ENCODE measurements at regions not wholly inside any gene's neighbourhood (a gene's known extent, or its start where the extent isn't known, plus 50 kb on each side); places are given as distances from the start of the nearest gene placed in this dataset.

- TF ChIP-seq USF1 (IDR thresholded peaks at IDR 0.05): no peak
- TF ChIP-seq RAD21 (IDR thresholded peaks at IDR 0.05; ENCODE audit: low read depth): no peak
- no peak for TF ChIP-seq ZBTB7A (IDR thresholded peaks at IDR 0.05; ENCODE audit: low read depth)
Measured at GRCh38 chr1:43038232-43038935, 79.7 kb upstream of the SLC2A1 start.

- no peak for TF ChIP-seq TEAD4 (IDR thresholded peaks at IDR 0.05)
- TF ChIP-seq CEBPB (IDR thresholded peaks at IDR 0.05): no peak
- TF ChIP-seq EGR1 (IDR thresholded peaks at IDR 0.05): no peak
- TF ChIP-seq USF1 (IDR thresholded peaks at IDR 0.05): no peak
Measured at GRCh38 chr1:43037466-43037865, 78.8 kb upstream of the SLC2A1 start.

DNA sequence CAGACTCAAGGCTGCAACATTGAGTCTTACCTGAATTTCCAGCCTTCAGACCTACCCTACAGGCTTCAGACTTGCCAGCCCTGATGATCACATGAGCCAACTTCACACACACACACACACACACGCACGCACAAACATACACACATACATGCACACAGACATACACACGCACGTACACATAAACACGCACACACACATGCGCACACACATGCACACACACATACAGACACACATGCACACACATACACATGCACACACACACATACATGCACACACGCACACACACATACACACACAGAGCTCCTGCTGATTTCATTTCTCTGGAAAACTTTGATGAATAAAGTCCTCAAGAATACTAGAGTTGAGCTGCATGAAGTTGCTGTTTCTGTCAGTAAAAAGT is 78.3 kb upstream of the SLC2A1 start:
- no peak for TF ChIP-seq FOXM1 (IDR thresholded peaks at IDR 0.05; ENCODE audit: borderline replicate concordance, low read depth)
- no peak for TF ChIP-seq TEAD4 (IDR thresholded peaks at IDR 0.05)
- TF ChIP-seq CEBPB (IDR thresholded peaks at IDR 0.05): no peak
- no peak for TF ChIP-seq REST (IDR thresholded peaks at IDR 0.05; ENCODE audit: low read depth)
- TF ChIP-seq ZBTB7A (IDR thresholded peaks at IDR 0.05; ENCODE audit: low read depth): no peak
- no peak for TF ChIP-seq CREB1 (IDR thresholded peaks at IDR 0.05; ENCODE audit: low read depth)
- TF ChIP-seq EGR1 (IDR thresholded peaks at IDR 0.05): no peak
- no peak for TF ChIP-seq TAF1 (IDR thresholded peaks at IDR 0.05; ENCODE audit: low read depth)
- TF ChIP-seq USF1 (IDR thresholded peaks at IDR 0.05): no peak
- TF ChIP-seq NFIC (IDR thresholded peaks at IDR 0.05): no peak
- no peak for TF ChIP-seq EP300 (IDR thresholded peaks at IDR 0.05; ENCODE audit: borderline replicate concordance)
- TF ChIP-seq YY1 (IDR thresholded peaks at IDR 0.05; ENCODE audit: low read depth): no peak
- no peak for TF ChIP-seq TCF12 (IDR thresholded peaks at IDR 0.05; ENCODE audit: low read depth)

- TF ChIP-seq REST (IDR thresholded peaks at IDR 0.05; ENCODE audit: low read depth) (no peak), NFIC (IDR thresholded peaks at IDR 0.05) (no peak), RAD21 (IDR thresholded peaks at IDR 0.05; ENCODE audit: low read depth) (no peak), ZBTB7A (IDR thresholded peaks at IDR 0.05; ENCODE audit: low read depth) (no peak), EP300 (IDR thresholded peaks at IDR 0.05; ENCODE audit: borderline replicate concordance) (no peak), YY1 (IDR thresholded peaks at IDR 0.05; ENCODE audit: low read depth) (no peak), TAF1 (IDR thresholded peaks at IDR 0.05; ENCODE audit: low read depth) (no peak), EGR1 (IDR thresholded peaks at IDR 0.05) (no peak), USF1 (IDR thresholded peaks at IDR 0.05) (no peak), FOXM1 (IDR thresholded peaks at IDR 0.05; ENCODE audit: borderline replicate concordance, low read depth) (no peak), TCF12 (IDR thresholded peaks at IDR 0.05; ENCODE audit: low read depth) (no peak), CEBPB (IDR thresholded peaks at IDR 0.05) (no peak), MAX (IDR thresholded peaks at IDR 0.05) (no peak), TEAD4 (IDR thresholded peaks at IDR 0.05) (no peak), CREB1 (IDR thresholded peaks at IDR 0.05; ENCODE audit: low read depth) (no peak)
Measured at GRCh38 chr1:43035821-43036741, 77.4 kb upstream of the SLC2A1 start.

DNA sequence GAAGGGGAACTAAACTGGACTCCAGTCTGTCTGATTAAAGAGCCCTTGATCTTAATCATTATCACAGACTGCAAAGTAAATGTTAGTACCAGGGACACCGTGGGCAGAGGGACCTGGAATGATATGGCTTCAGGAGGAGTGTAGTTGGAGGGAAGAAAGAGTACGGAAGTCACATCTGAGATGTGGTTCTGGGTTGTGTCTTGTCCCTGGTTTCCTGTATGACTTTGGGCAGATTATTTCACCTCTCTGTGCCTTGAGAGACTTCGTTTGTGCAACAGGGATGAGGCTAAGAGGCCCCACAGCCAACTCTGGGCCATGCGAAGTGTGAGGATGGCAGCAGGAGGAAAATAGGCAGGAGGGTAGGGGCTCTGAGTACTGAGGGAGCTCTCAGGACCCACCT is 76.1 kb upstream of the SLC2A1 start:
- TF ChIP-seq ZBTB7A (IDR thresholded peaks at IDR 0.05; ENCODE audit: low read depth): no peak
- no peak for TF ChIP-seq TEAD4 (IDR thresholded peaks at IDR 0.05)
- no peak for TF ChIP-seq YY1 (IDR thresholded peaks at IDR 0.05; ENCODE audit: low read depth)
- TF ChIP-seq TAF1 (IDR thresholded peaks at IDR 0.05; ENCODE audit: low read depth): no peak

All from Ishikawa (cell line).